B cell (primary cell): ENCODE measurements at regions not wholly inside any gene's neighbourhood (a gene's known extent, or its start where the extent isn't known, plus 50 kb on each side); places are given as distances from the start of the nearest gene placed in this dataset.

Experiments
- ATAC-seq: fragments of 200-7000 bp; cut with Tn5 transposase; one replicate; pipeline ENCODE4 v1.10.0; 2021; ENCODE audit warnings: low read depth, mild to moderate bottlenecking, moderate number of reproducible peaks, moderate library complexity
- CTCF ChIA-PET: fragments of 350-600 bp; sonication (Branson Sonifier 250); formaldehyde crosslinking; loops from one replicate; lab custom pipeline; 2021; ENCODE audit warnings: antibody characterized with exemption, inconsistent platforms; lab: Charles Lee
- POLR2A ChIA-PET: fragments of 350-600 bp; sonication (Branson Sonifier 250); formaldehyde crosslinking; loops from one replicate; lab custom pipeline; 2021; ENCODE audit warnings: antibody characterized with exemption; lab: Charles Lee
- DNase-seq: peaks from one replicate; pipeline ENCODE4 v3.0.0; 2013
- H2AFZ ChIP-seq: 2 replicates; pipeline ENCODE4 v1.6.1; 2012; ENCODE audit warnings: mild to moderate bottlenecking, low read depth, low read length; ENCODE audit not compliant: insufficient read depth, poor library complexity, severe bottlenecking
- H3K27ac ChIP-seq, 2 donors: 1 replicate in 1 of 2; 2 replicates in 1 of 2; pipeline ENCODE4 v1.5.1; 2012 to 2013; ENCODE audit warnings: low read length in 2 of 2, mild to moderate bottlenecking in 2 of 2, moderate library complexity in 1 of 2
- H3K27me3 ChIP-seq, 4 experiments: fragments of 200-600 bp in 1 of 4; sonication (generic) in 1 of 4; replicated peaks in 1 of 4; 1 replicate in 2 of 4; 2 replicates in 2 of 4; pipeline versions ENCODE4 v1.6.1 to v1.7.0; 2013 to 2016; ENCODE audit warnings: low read length in 3 of 4, mild to moderate bottlenecking in 2 of 4, mixed read lengths in 1 of 4, moderate library complexity in 1 of 4; ENCODE audit not compliant: insufficient read depth in 4 of 4, control insufficient read depth in 3 of 4; ENCODE audit errors: control extremely low read depth in 1 of 4
- H3K36me3 ChIP-seq, 2 experiments: replicated peaks in 1 of 2; 1 replicate in 1 of 2; 2 replicates in 1 of 2; pipeline versions ENCODE4 v1.6.1 to v1.7.1; 2013; ENCODE audit warnings: low read length in 1 of 2; ENCODE audit not compliant: insufficient read depth in 2 of 2, control insufficient read depth in 1 of 2; ENCODE audit errors: control extremely low read depth in 1 of 2, extremely low read depth in 1 of 2
- H3K4me1 ChIP-seq, 2 donors: fragments of 200-600 bp in 1 of 2; sonication (generic) in 1 of 2; 1 replicate in 1 of 2; 2 replicates in 1 of 2; pipeline versions ENCODE4 v1.5.1 to v1.6.1; 2013 to 2017; ENCODE audit warnings: low read length in 2 of 2; ENCODE audit not compliant: control insufficient read depth in 2 of 2, insufficient read depth in 2 of 2
- H3K4me2 ChIP-seq: replicated peaks from 2 replicates; pipeline ENCODE3; 2012; ENCODE audit warnings: mild to moderate bottlenecking, low read depth, low read length; ENCODE audit not compliant: poor library complexity, severe bottlenecking
- H3K4me3 ChIP-seq, 5 experiments: fragments of 200-600 bp in 1 of 5; sonication (generic) in 1 of 5; 1 replicate in 3 of 5; 2 replicates in 2 of 5; pipeline versions ENCODE4 v1.5.1 to v1.7.0; 2011 to 2016; ENCODE audit warnings: low read length in 4 of 5, mild to moderate bottlenecking in 4 of 5, low read depth in 2 of 5, control low read depth in 1 of 5, moderate library complexity in 1 of 5; ENCODE audit not compliant: insufficient read depth in 1 of 5; ENCODE audit errors: control extremely low read depth in 1 of 5, extremely low read depth in 1 of 5
- H3K79me2 ChIP-seq: fragments of 200-600 bp; sonication (generic); one replicate; pipeline ENCODE4 v1.6.0; 2016; ENCODE audit warnings: low read length; ENCODE audit not compliant: control insufficient read depth, insufficient read depth
- H3K9ac ChIP-seq: fragments of 200-600 bp; sonication (generic); 2 replicates; pipeline ENCODE4 v1.6.1; 2017; ENCODE audit warnings: mild to moderate bottlenecking, low read length, moderate library complexity
- H3K9me3 ChIP-seq, 3 donors: one replicate each; pipeline versions ENCODE4 v1.6.1 to v1.7.1; 2013; ENCODE audit warnings: low read length in 2 of 3; ENCODE audit not compliant: control insufficient read depth in 2 of 3, insufficient read depth in 1 of 3; ENCODE audit errors: control extremely low read depth in 1 of 3
- H4K20me1 ChIP-seq: 2 replicates; pipeline ENCODE4 v1.6.0; 2012; ENCODE audit warnings: mild to moderate bottlenecking, low read length; ENCODE audit not compliant: insufficient read depth, control insufficient read depth, poor library complexity, severe bottlenecking
- H3K27ac Mint-ChIP-seq: one replicate; pipeline ENCODE4 v1.8.0; 2021; ENCODE audit warnings: mixed read lengths
- H3K27me3 Mint-ChIP-seq: one replicate; pipeline ENCODE4 v1.8.0; 2021; ENCODE audit warnings: mixed read lengths
- H3K4me1 Mint-ChIP-seq: one replicate; pipeline ENCODE4 v1.8.0; 2021; ENCODE audit warnings: mixed read lengths
- H3K4me3 Mint-ChIP-seq: one replicate; pipeline ENCODE4 v1.8.0; 2021; ENCODE audit warnings: mixed read lengths
- H3K9me3 Mint-ChIP-seq: one replicate; pipeline ENCODE4 v1.8.0; 2022; ENCODE audit warnings: mixed read lengths; ENCODE audit not compliant: insufficient read depth
- EZH2 ChIP-seq: IDR thresholded peaks from 2 replicates; pipeline ENCODE4 v1.6.1; 2012; ENCODE audit warnings: borderline replicate concordance, low read depth, mild to moderate bottlenecking, moderate library complexity, low read length; ENCODE audit not compliant: insufficient read depth, poor library complexity, severe bottlenecking
- WGBS: methylation state at CpG from one replicate; pipeline ENCODE4 v1.1.5; 2013; ENCODE audit warnings: missing lambda C conversion rate; ENCODE audit not compliant: insufficient coverage; 5-methylcytosine and 5-hydroxymethylcytosine counted together
- intact Hi-C: fragments of 100-400 bp; cut with micrococcal nuclease; formaldehyde crosslinking; loops from one replicate; pipeline ENCODE4 v1.10.0; 2022
- TF ChIP-seq, protein P1 (sequence below): fragments of 200-600 bp; IDR thresholded peaks from one replicate; pipeline ENCODE4 v1.8.0; 2022; ENCODE audit warnings: antibody characterized with exemption, mild to moderate bottlenecking

DNA sequence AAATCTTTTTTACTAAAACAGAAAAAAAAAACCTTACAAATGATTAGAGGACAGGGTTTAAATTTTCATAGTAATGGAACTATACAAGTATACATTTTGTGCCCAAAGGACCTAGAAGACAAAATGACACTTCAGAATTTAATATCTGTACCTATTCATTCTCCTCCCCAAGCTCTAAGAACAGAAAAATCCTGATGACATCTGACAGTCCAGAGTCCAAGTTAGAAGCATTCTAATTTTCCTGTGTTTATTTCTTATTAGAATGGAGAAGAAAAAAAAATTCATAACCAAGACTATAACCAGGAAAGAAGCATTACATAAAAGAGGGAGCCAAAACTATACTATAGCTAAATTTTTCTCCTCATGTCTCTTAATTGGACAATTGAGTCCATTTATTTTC lies 138.9 kb upstream of the SLC13A1 start:
- ATAC-seq: no peak
- no peak overlapping the region for H3K27ac Mint-ChIP-seq
- no peaks in the 10 kb centered on the region for H3K9me3 Mint-ChIP-seq

DNA sequence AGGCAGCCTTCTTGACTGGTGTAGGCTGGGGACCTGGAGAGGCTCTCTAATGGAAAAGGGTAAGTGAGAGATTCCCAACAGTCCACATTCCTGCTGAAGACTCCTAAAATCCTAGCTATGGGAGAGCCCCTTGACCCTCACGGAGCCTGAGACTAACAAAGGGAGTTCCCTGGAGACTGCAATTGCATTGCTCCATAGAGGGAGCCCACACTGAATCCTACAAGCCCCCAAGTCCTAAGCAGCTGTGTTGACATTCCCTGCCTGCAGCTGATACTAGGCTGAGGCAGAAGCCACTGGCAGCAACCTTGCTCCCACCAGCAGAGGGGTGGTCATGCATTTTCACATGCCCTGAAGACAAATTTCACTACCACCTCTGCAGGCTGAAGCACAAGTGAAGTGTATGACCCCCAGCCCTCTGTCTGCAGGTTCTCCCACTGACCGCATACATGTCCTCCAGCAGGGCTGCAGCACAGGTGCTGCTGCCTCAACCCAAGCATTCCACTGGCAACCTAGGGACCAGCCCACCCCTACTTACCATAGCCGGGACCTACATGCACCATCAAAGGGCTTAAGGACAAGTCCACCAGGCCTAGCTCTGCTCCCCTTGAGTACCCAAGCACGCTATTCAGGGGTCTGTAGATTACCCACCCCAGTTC lies 130.3 kb upstream of the SLC13A1 start:
- H4K20me1 ChIP-seq: no peaks in the 10 kb centered on the region
- H3K4me3 ChIP-seq: no peak overlapping the region
- CTCF ChIA-PET: no interaction called here
- no peaks in the 10 kb centered on the region for H3K4me1 ChIP-seq
- WGBS: 59% methylated on average over 4 of the region's 4 CpGs
- H2AFZ ChIP-seq: no peak overlapping the region
- POLR2A ChIA-PET: no interaction called here
- no peaks in the 10 kb centered on the region for H3K4me1 Mint-ChIP-seq
- no peak overlapping the region for H3K9ac ChIP-seq
- TF ChIP-seq EZH2: no peak
- TF ChIP-seq, protein P1, sequence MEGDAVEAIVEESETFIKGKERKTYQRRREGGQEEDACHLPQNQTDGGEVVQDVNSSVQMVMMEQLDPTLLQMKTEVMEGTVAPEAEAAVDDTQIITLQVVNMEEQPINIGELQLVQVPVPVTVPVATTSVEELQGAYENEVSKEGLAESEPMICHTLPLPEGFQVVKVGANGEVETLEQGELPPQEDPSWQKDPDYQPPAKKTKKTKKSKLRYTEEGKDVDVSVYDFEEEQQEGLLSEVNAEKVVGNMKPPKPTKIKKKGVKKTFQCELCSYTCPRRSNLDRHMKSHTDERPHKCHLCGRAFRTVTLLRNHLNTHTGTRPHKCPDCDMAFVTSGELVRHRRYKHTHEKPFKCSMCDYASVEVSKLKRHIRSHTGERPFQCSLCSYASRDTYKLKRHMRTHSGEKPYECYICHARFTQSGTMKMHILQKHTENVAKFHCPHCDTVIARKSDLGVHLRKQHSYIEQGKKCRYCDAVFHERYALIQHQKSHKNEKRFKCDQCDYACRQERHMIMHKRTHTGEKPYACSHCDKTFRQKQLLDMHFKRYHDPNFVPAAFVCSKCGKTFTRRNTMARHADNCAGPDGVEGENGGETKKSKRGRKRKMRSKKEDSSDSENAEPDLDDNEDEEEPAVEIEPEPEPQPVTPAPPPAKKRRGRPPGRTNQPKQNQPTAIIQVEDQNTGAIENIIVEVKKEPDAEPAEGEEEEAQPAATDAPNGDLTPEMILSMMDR: no peak
- H3K9me3 ChIP-seq: peaks cover 0 to 11% (median 0%) of the 10 kb centered on the region in 3 donors
- no peak overlapping the region for H3K27ac ChIP-seq
- no peak overlapping the region for H3K4me2 ChIP-seq
- H3K27me3 ChIP-seq: no peaks in the 10 kb centered on the region
- intact Hi-C loops: no loop called here
- ATAC-seq (no peak), DNase-seq (no peak)
- H3K9me3 Mint-ChIP-seq: peaks cover 7% of the 10 kb centered on the region
- H3K4me3 Mint-ChIP-seq: no peak overlapping the region
- H3K27ac Mint-ChIP-seq: no peak overlapping the region
- no peaks in the 10 kb centered on the region for H3K27me3 Mint-ChIP-seq
- no peaks in the 10 kb centered on the region for H3K36me3 ChIP-seq
- H3K79me2 ChIP-seq: no peaks in the 10 kb centered on the region

More for the DNA sequence above, 138.9 kb upstream of the SLC13A1 start:
- Histone ChIP-seq H3K4me1 (no peaks in the 10 kb centered on the region), H3K4me3 (no peak overlapping the region), H3K9me3 (no peaks in the 10 kb centered on the region), H2AFZ (no peak overlapping the region), H3K27me3 (no peaks in the 10 kb centered on the region), H3K9ac (no peak overlapping the region), H4K20me1 (no peaks in the 10 kb centered on the region), H3K79me2 (no peaks in the 10 kb centered on the region), H3K36me3 (no peaks in the 10 kb centered on the region), H3K4me2 (no peak overlapping the region), H3K27ac (no peak overlapping the region)
- no peak overlapping the region for H3K4me3 Mint-ChIP-seq
- H3K4me1 Mint-ChIP-seq: no peaks in the 10 kb centered on the region
- no peaks in the 10 kb centered on the region for H3K27me3 Mint-ChIP-seq
- ChIA-PET POLR2A (no interaction called here), CTCF (no interaction called here)
- DNase-seq: no peak
- intact Hi-C loops: no loop called here
- no peak for TF ChIP-seq EZH2
- TF ChIP-seq, protein P1: no peak
